ENCODE measurements at regions not wholly inside any gene's neighbourhood (a gene's known extent, or its start where the extent isn't known, plus 50 kb on each side); places are given as distances from the start of the nearest gene placed in this dataset.

- POLR2A ChIA-PET, result no interaction called here
- CTCF ChIA-PET, result no interaction called here
- H3K36me3 Mint-ChIP-seq (ENCODE audit: insufficient read depth, unreplicated experiment), result no peaks in the 10 kb centered on the region
- H3K4me3 Mint-ChIP-seq (ENCODE audit: unreplicated experiment), result no peak overlapping the region
- BruUV-seq (replicated peaks), result no TSS peak
- Histone ChIP-seq H3K27me3 (replicated peaks; ENCODE audit: control insufficient read depth, insufficient read depth, low read length) (no peaks in the 10 kb centered on the region), H3K9me3 (no peaks in the 10 kb centered on the region), H3K4me3 (ENCODE audit: low read depth, low read length) (no peak overlapping the region), H3K36me3 (ENCODE audit: control insufficient read depth, insufficient read depth, low read length) (no peaks in the 10 kb centered on the region), H3K4me1 (no peaks in the 10 kb centered on the region)
- H3K27ac Mint-ChIP-seq (ENCODE audit: unreplicated experiment), result no peak overlapping the region
- TF ChIP-seq CTCF (IDR thresholded peaks at IDR 0.05; ENCODE audit: insufficient read depth in 1 of 2, low read depth in 1 of 2, low read length in 1 of 2, severe bottlenecking in 1 of 2, unreplicated experiment in 1 of 2), result no peak
- peaks cover 2% of the 10 kb centered on the region for H3K27me3 Mint-ChIP-seq (ENCODE audit: insufficient read depth, unreplicated experiment)
- intact Hi-C loops (cut with micrococcal nuclease; ENCODE audit: unreplicated experiment), result no loop called here
- H3K4me1 Mint-ChIP-seq (ENCODE audit: low read depth, unreplicated experiment), result no peaks in the 10 kb centered on the region
- no peak for DNase-seq
- H3K9me3 Mint-ChIP-seq (ENCODE audit: unreplicated experiment), result no peaks in the 10 kb centered on the region
Measured at GRCh38 chr4:71269233-71269632, 69.6 kb upstream of the SLC4A4 start.

GRCh38 chr4:71270901-71271300 is 67.9 kb upstream of the SLC4A4 start:
- Histone ChIP-seq H3K4me1 (no peaks in the 10 kb centered on the region), H3K36me3 (ENCODE audit: control insufficient read depth, insufficient read depth, low read length) (no peaks in the 10 kb centered on the region), H3K9me3 (no peaks in the 10 kb centered on the region), H3K4me3 (ENCODE audit: low read depth, low read length) (no peak overlapping the region), H3K27me3 (replicated peaks; ENCODE audit: control insufficient read depth, insufficient read depth, low read length) (no peaks in the 10 kb centered on the region)
- Mint-ChIP-seq H3K27me3 (ENCODE audit: insufficient read depth, unreplicated experiment) (no peaks in the 10 kb centered on the region), H3K4me3 (ENCODE audit: unreplicated experiment) (no peak overlapping the region), H3K27ac (ENCODE audit: unreplicated experiment) (no peak overlapping the region), H3K4me1 (ENCODE audit: low read depth, unreplicated experiment) (no peaks in the 10 kb centered on the region), H3K9me3 (ENCODE audit: unreplicated experiment) (no peaks in the 10 kb centered on the region), H3K36me3 (ENCODE audit: insufficient read depth, unreplicated experiment) (no peaks in the 10 kb centered on the region)
- BruUV-seq (replicated peaks), result no TSS peak
- POLR2A ChIA-PET, result no interaction called here
- peak; percentile 52 for DNase-seq
- TF ChIP-seq CTCF (IDR thresholded peaks at IDR 0.05; ENCODE audit: insufficient read depth in 1 of 2, low read depth in 1 of 2, low read length in 1 of 2, severe bottlenecking in 1 of 2, unreplicated experiment in 1 of 2), result peak; percentile 47 to 52
- CTCF ChIA-PET, result interaction anchor here (1.1 to 1.2 kb wide), 2 partner anchors 145 to 280 kb away, joined by 3 to 5 read pairs; no protein-coding TSS in a partner anchor
- intact Hi-C loops (cut with micrococcal nuclease; ENCODE audit: unreplicated experiment), result loop anchor here (1.0 kb wide), 3 partner anchors 223 to 442 kb away; no protein-coding TSS in a partner anchor

GRCh38 chr4:71272976-71273375 is 65.8 kb upstream of the SLC4A4 start:
- DNase-seq, result no peak
- no peaks in the 10 kb centered on the region for H3K9me3 Mint-ChIP-seq (ENCODE audit: unreplicated experiment)
- BruUV-seq (replicated peaks), result no TSS peak
- no peaks in the 10 kb centered on the region for H3K36me3 Mint-ChIP-seq (ENCODE audit: insufficient read depth, unreplicated experiment)
- intact Hi-C loops (cut with micrococcal nuclease; ENCODE audit: unreplicated experiment), result no loop called here
- peaks cover under 1% of the 10 kb centered on the region for H3K27me3 Mint-ChIP-seq (ENCODE audit: insufficient read depth, unreplicated experiment)
- no peak overlapping the region for H3K27ac Mint-ChIP-seq (ENCODE audit: unreplicated experiment)
- no peak overlapping the region for H3K4me3 ChIP-seq (ENCODE audit: low read depth, low read length)
- POLR2A ChIA-PET, result no interaction called here
- H3K4me1 Mint-ChIP-seq (ENCODE audit: low read depth, unreplicated experiment), result no peaks in the 10 kb centered on the region
- H3K4me1 ChIP-seq, result no peaks in the 10 kb centered on the region
- no peak for TF ChIP-seq CTCF (IDR thresholded peaks at IDR 0.05; ENCODE audit: insufficient read depth in 1 of 2, low read depth in 1 of 2, low read length in 1 of 2, severe bottlenecking in 1 of 2, unreplicated experiment in 1 of 2)
- H3K4me3 Mint-ChIP-seq (ENCODE audit: unreplicated experiment), result no peak overlapping the region
- H3K27me3 ChIP-seq (replicated peaks; ENCODE audit: control insufficient read depth, insufficient read depth, low read length), result no peaks in the 10 kb centered on the region
- no peaks in the 10 kb centered on the region for H3K36me3 ChIP-seq (ENCODE audit: control insufficient read depth, insufficient read depth, low read length)
- no peaks in the 10 kb centered on the region for H3K9me3 ChIP-seq
- CTCF ChIA-PET, result no interaction called here
